ENCODE measurements at regions not wholly inside any gene's neighbourhood (a gene's known extent, or its start where the extent isn't known, plus 50 kb on each side); places are given as distances from the start of the nearest gene placed in this dataset.

- Histone ChIP-seq H3K4me2 (ENCODE audit: insufficient read depth, low read length) (no peak overlapping the region), H4K20me1 (ENCODE audit: insufficient read depth, low read length) (no peaks in the 10 kb centered on the region), H3K27ac (ENCODE audit: low read length) (no peak overlapping the region), H3K4me1 (ENCODE audit: insufficient read depth, low read length) (no peaks in the 10 kb centered on the region), H3K9ac (ENCODE audit: low read depth, low read length) (no peak overlapping the region), H3K27me3 (ENCODE audit: insufficient read depth, low read length, poor library complexity) (no peaks in the 10 kb centered on the region), H3K9me3 (ENCODE audit: insufficient read depth, low read length, severe bottlenecking) (no peaks in the 10 kb centered on the region), H2AFZ (ENCODE audit: low read depth, low read length) (no peak overlapping the region), H3K79me2 (ENCODE audit: insufficient read depth, low read length) (no peaks in the 10 kb centered on the region), H3K4me3 (ENCODE audit: low read depth in 1 of 2, low read length in 2 of 2) (no peak overlapping the region), H3K36me3 (ENCODE audit: insufficient read depth, low read length) (no peaks in the 10 kb centered on the region)
- no peak for ATAC-seq (ENCODE audit: insufficient read depth, low read depth)
- no peak for DNase-seq
- TF ChIP-seq EZH2 (IDR thresholded peaks at IDR 0.05; ENCODE audit: borderline replicate concordance, low read depth, low read length, severe bottlenecking) (no peak), CTCF (IDR thresholded peaks at IDR 0.05; ENCODE audit: borderline replicate concordance, extremely low read depth, low read length, poor library complexity, severe bottlenecking) (no peak)
These were observed 331.3 kb upstream of the CNTNAP5 start for GRCh38 chr2:123693836-123694235.

- TF ChIP-seq CTCF (IDR thresholded peaks at IDR 0.05; ENCODE audit: borderline replicate concordance, extremely low read depth, low read length, poor library complexity, severe bottlenecking) (no peak), EZH2 (IDR thresholded peaks at IDR 0.05; ENCODE audit: borderline replicate concordance, low read depth, low read length, severe bottlenecking) (no peak)
- DNase-seq (no peak), ATAC-seq (ENCODE audit: insufficient read depth, low read depth) (no peak)
- Histone ChIP-seq H3K4me3 (ENCODE audit: low read depth in 1 of 2, low read length in 2 of 2) (no peak overlapping the region), H2AFZ (ENCODE audit: low read depth, low read length) (no peak overlapping the region), H3K79me2 (ENCODE audit: insufficient read depth, low read length) (no peaks in the 10 kb centered on the region), H3K36me3 (ENCODE audit: insufficient read depth, low read length) (no peaks in the 10 kb centered on the region), H3K9me3 (ENCODE audit: insufficient read depth, low read length, severe bottlenecking) (no peaks in the 10 kb centered on the region), H4K20me1 (ENCODE audit: insufficient read depth, low read length) (no peaks in the 10 kb centered on the region), H3K4me2 (ENCODE audit: insufficient read depth, low read length) (no peak overlapping the region), H3K27me3 (ENCODE audit: insufficient read depth, low read length, poor library complexity) (no peaks in the 10 kb centered on the region), H3K9ac (ENCODE audit: low read depth, low read length) (no peak overlapping the region), H3K4me1 (ENCODE audit: insufficient read depth, low read length) (no peaks in the 10 kb centered on the region), H3K27ac (ENCODE audit: low read length) (no peak overlapping the region)
These were observed 329.7 kb upstream of the CNTNAP5 start for GRCh38 chr2:123695426-123695825.

- no peak overlapping the region for H3K27ac ChIP-seq (ENCODE audit: low read length)
- no peaks in the 10 kb centered on the region for H3K9me3 ChIP-seq (ENCODE audit: insufficient read depth, low read length, severe bottlenecking)
- no peaks in the 10 kb centered on the region for H3K36me3 ChIP-seq (ENCODE audit: insufficient read depth, low read length)
- H3K4me1 ChIP-seq (ENCODE audit: insufficient read depth, low read length): no peaks in the 10 kb centered on the region
- ATAC-seq (ENCODE audit: insufficient read depth, low read depth) (no peak), DNase-seq (no peak)
- H3K79me2 ChIP-seq (ENCODE audit: insufficient read depth, low read length): no peaks in the 10 kb centered on the region
- no peak for TF ChIP-seq EZH2 (IDR thresholded peaks at IDR 0.05; ENCODE audit: borderline replicate concordance, low read depth, low read length, severe bottlenecking)
- no peak for TF ChIP-seq CTCF (IDR thresholded peaks at IDR 0.05; ENCODE audit: borderline replicate concordance, extremely low read depth, low read length, poor library complexity, severe bottlenecking)
- H2AFZ ChIP-seq (ENCODE audit: low read depth, low read length): no peak overlapping the region
- no peaks in the 10 kb centered on the region for H3K27me3 ChIP-seq (ENCODE audit: insufficient read depth, low read length, poor library complexity)
- no peak overlapping the region for H3K4me3 ChIP-seq (ENCODE audit: low read depth in 1 of 2, low read length in 2 of 2)
- no peaks in the 10 kb centered on the region for H4K20me1 ChIP-seq (ENCODE audit: insufficient read depth, low read length)
- no peak overlapping the region for H3K9ac ChIP-seq (ENCODE audit: low read depth, low read length)
- H3K4me2 ChIP-seq (ENCODE audit: insufficient read depth, low read length): no peak overlapping the region
These were observed 329.1 kb upstream of the CNTNAP5 start for GRCh38 chr2:123696021-123696420.

All from DND-41 (cell line).